ENCODE measurements at regions not wholly inside any gene's neighbourhood (a gene's known extent, or its start where the extent isn't known, plus 50 kb on each side); places are given as distances from the start of the nearest gene placed in this dataset.

- TF ChIP-seq ARHGAP35 (IDR thresholded peaks at IDR 0.05; ENCODE audit: partially characterized antibody), result no peak
- no peak for TF ChIP-seq TSC22D4 (tag; IDR thresholded peaks at IDR 0.05)
- TF ChIP-seq ZBTB7A (IDR thresholded peaks at IDR 0.05; ENCODE audit: borderline replicate concordance, control insufficient read depth, low read depth, low read length), result peak; percentile 78
- peak; percentile 43; the same call in 1 of the 2 replicates for TF ChIP-seq NFE2L1 (tag; IDR thresholded peaks at IDR 0.05; ENCODE audit: borderline replicate concordance, low read depth)
- TF ChIP-seq ZNF407 (IDR thresholded peaks at IDR 0.05; ENCODE audit: low read depth), result no peak
- no peak for TF ChIP-seq BRD4 (IDR thresholded peaks at IDR 0.05)
- TF ChIP-seq DDX20 (tag; IDR thresholded peaks at IDR 0.05; ENCODE audit: low read depth), result peak; percentile 43; the same call in 1 of the 2 replicates
- no peak for TF ChIP-seq CBFB (CRISPR knock-in tag; IDR thresholded peaks at IDR 0.05)
- TF ChIP-seq USF1 (CRISPR knock-in tag; IDR thresholded peaks at IDR 0.05), result peak; percentile 43; the same call in 1 of the 2 replicates
- TF ChIP-seq ATF2 (CRISPR knock-in tag; IDR thresholded peaks at IDR 0.05), result no peak
- TF ChIP-seq MEIS2 (IDR thresholded peaks at IDR 0.05; ENCODE audit: partially characterized antibody), result peak; percentile 57
- no peak for TF ChIP-seq MCM3 (IDR thresholded peaks at IDR 0.05)
- TF ChIP-seq THRAP3 (IDR thresholded peaks at IDR 0.05; ENCODE audit: borderline replicate concordance), result no peak
- peak; percentile 85 for TF ChIP-seq ZFX (CRISPR knock-in tag; IDR thresholded peaks at IDR 0.05)
- TF ChIP-seq TRIM28 (IDR thresholded peaks at IDR 0.05), result no peak
- peak; percentile 43 for TF ChIP-seq TAF1 (IDR thresholded peaks at IDR 0.05; ENCODE audit: control insufficient read depth, extremely low read depth, insufficient read depth, low read length, severe bottlenecking)
These were observed 49.8 kb upstream of the LMO2 start (continued) for GRCh38 chr11:33941637-33942160.

All from K562 (cell line).